ENCODE measurements at regions not wholly inside any gene's neighbourhood (a gene's known extent, or its start where the extent isn't known, plus 50 kb on each side); places are given as distances from the start of the nearest gene placed in this dataset.

GRCh38 chr15:46265664-46266347 is 631.0 kb downstream of the SQOR start:
- no peak for DNase-seq

- peak; percentile 83 for DNase-seq
Measured at GRCh38 chr15:46266661-46267060, 631.8 kb downstream of the SQOR start.

GRCh38 chr15:46270481-46271147 is 635.8 kb downstream of the SQOR start:
- peak; percentile 28 for DNase-seq

- DNase-seq = no peak
Measured at GRCh38 chr15:46275701-46276100, 640.9 kb downstream of the SQOR start.

- DNase-seq = no peak
Measured at GRCh38 chr15:46277451-46277850, 642.6 kb downstream of the SQOR start.

- DNase-seq = peak; percentile 97
Measured at GRCh38 chr15:46278062-46278461, 643.2 kb downstream of the SQOR start.

GRCh38 chr15:46278486-46279090 is 643.8 kb downstream of the SQOR start:
- DNase-seq = peak; percentile 97

- peak; percentile 67 for DNase-seq
Measured at GRCh38 chr15:46280762-46281542, 646.1 kb downstream of the SQOR start.

- no peak for DNase-seq
Measured at GRCh38 chr15:46293550-46293949, 658.7 kb downstream of the SQOR start.

GRCh38 chr15:46296002-46296401 is 661.2 kb downstream of the SQOR start:
- DNase-seq = no peak

- DNase-seq = no peak
Measured at GRCh38 chr15:46296797-46297196, 662.0 kb downstream of the SQOR start.

- DNase-seq = no peak
Measured at GRCh38 chr15:46297766-46298165, 662.9 kb downstream of the SQOR start.

- no peak for DNase-seq
Measured at GRCh38 chr15:46300716-46301115, 665.9 kb downstream of the SQOR start.

GRCh38 chr15:46301291-46301690 is 666.5 kb downstream of the SQOR start:
- DNase-seq = peak; percentile 89

- DNase-seq = peak; percentile 45
Measured at GRCh38 chr15:46301826-46302225, 667.0 kb downstream of the SQOR start.

- DNase-seq = peak; percentile 44
Measured at GRCh38 chr15:46304321-46304720, 669.5 kb downstream of the SQOR start.

- DNase-seq = no peak
Measured at GRCh38 chr15:46307746-46308145, 672.9 kb downstream of the SQOR start.

GRCh38 chr15:46309914-46310313 is 675.1 kb downstream of the SQOR start:
- peak; percentile 45 for DNase-seq

GRCh38 chr15:46312133-46312740 is 677.4 kb downstream of the SQOR start:
- DNase-seq = peak; percentile 93

GRCh38 chr15:46315434-46315833 is 680.6 kb downstream of the SQOR start:
- peak; percentile 99 for DNase-seq

- DNase-seq = peak; percentile 52
Measured at GRCh38 chr15:46316024-46316423, 681.2 kb downstream of the SQOR start.

GRCh38 chr15:46317029-46317428 is 682.2 kb downstream of the SQOR start:
- DNase-seq = no peak

- peak; percentile 80 for DNase-seq
Measured at GRCh38 chr15:46322753-46323152, 687.9 kb downstream of the SQOR start.
